ENCODE measurements at regions not wholly inside any gene's neighbourhood (a gene's known extent, or its start where the extent isn't known, plus 50 kb on each side); places are given as distances from the start of the nearest gene placed in this dataset.

DNA sequence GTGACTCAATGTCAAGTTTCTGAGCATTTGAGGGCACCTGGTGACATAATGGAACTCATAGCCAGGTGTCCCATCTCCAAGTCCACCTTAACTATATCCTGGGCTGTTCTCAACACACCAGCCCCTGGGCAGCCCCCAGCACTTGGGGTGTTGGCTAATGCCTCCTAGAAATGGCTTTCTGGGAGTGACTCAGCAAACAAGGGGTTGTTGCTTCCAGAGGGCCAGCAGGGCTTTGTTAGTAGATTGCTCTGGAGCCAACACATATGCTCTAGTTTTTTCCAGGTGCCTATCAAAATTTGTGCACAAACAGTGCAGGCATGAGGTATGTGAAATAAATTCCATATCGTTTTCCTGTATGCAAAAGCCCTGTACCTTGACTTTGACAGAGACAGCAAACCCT lies 448.4 kb downstream of the SLC4A3 start:
- no peak overlapping the region for H3K27ac ChIP-seq (ENCODE audit: extremely low read depth, low read depth, low read length)
- no peaks in the 10 kb centered on the region for H3K9me3 ChIP-seq (ENCODE audit: control insufficient read depth, insufficient read depth, low read depth, low read length)
- CTCF ChIA-PET: interaction anchor here (0.6 kb wide), 2 partner anchors 20 to 247 kb away, joined by 3 to 4 read pairs; no protein-coding TSS in a partner anchor
- TF ChIP-seq ZNF324 (tag by site-specific recombination; IDR thresholded peaks at IDR 0.05) (no peak), ZNF560 (tag by site-specific recombination; IDR thresholded peaks at IDR 0.05; ENCODE audit: borderline replicate concordance) (no peak), ZNF140 (tag by site-specific recombination; IDR thresholded peaks at IDR 0.05) (no peak), ZBTB48 (tag by site-specific recombination; IDR thresholded peaks at IDR 0.05) (no peak), ZNF544 (tag by site-specific recombination; IDR thresholded peaks at IDR 0.05) (no peak), ZBTB21 (tag by site-specific recombination; IDR thresholded peaks at IDR 0.05) (no peak), ZFP37 (tag by site-specific recombination; IDR thresholded peaks at IDR 0.05) (no peak), ZNF169 (tag by site-specific recombination; IDR thresholded peaks at IDR 0.05) (no peak)
- TF ChIP-seq, protein P1, sequence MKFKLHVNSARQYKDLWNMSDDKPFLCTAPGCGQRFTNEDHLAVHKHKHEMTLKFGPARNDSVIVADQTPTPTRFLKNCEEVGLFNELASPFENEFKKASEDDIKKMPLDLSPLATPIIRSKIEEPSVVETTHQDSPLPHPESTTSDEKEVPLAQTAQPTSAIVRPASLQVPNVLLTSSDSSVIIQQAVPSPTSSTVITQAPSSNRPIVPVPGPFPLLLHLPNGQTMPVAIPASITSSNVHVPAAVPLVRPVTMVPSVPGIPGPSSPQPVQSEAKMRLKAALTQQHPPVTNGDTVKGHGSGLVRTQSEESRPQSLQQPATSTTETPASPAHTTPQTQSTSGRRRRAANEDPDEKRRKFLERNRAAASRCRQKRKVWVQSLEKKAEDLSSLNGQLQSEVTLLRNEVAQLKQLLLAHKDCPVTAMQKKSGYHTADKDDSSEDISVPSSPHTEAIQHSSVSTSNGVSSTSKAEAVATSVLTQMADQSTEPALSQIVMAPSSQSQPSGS (tag by site-specific recombination; IDR thresholded peaks at IDR 0.05; ENCODE audit: low read depth): no peak
- POLR2A ChIA-PET: no interaction called here
- H3K4me3 ChIP-seq (ENCODE audit: low read depth, low read length): no peak overlapping the region
- H3K36me3 ChIP-seq (ENCODE audit: control insufficient read depth in 2 of 2, insufficient read depth in 1 of 2, low read length in 2 of 2): no peaks in the 10 kb centered on the region
- H3K4me1 ChIP-seq (ENCODE audit: control insufficient read depth, insufficient read depth, low read length): peaks cover 5% of the 10 kb centered on the region

DNA sequence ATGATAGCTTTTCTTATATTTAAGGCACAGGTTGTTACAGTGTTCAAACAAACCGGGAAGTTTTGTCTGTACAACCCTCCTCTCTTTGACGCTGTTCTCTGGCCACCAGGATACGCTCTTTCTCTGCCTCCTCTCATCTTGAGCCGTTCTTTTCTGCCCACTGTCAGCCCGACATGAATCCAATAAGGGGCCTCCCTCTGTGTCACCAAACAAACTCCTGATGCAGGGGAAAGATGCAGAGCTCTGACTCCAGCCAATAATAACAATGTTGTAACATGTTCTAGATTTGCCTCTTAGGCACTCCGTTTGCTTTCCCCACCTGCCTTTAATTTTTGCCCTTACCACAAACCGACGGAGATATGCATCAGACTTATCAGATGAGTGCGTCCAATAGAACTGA lies 449.3 kb downstream of the SLC4A3 start:
- no peak overlapping the region for H3K4me3 ChIP-seq (ENCODE audit: low read depth, low read length)
- no peak overlapping the region for H3K27ac ChIP-seq (ENCODE audit: extremely low read depth, low read depth, low read length)
- peaks cover 6% of the 10 kb centered on the region for H3K4me1 ChIP-seq (ENCODE audit: control insufficient read depth, insufficient read depth, low read length)
- ChIA-PET CTCF (interaction anchor here (0.5 to 0.6 kb wide), 2 partner anchors 153 to 1572 kb away, joined by 3 read pairs; no protein-coding TSS in a partner anchor), POLR2A (no interaction called here)
- H3K9me3 ChIP-seq (ENCODE audit: control insufficient read depth, insufficient read depth, low read depth, low read length): no peaks in the 10 kb centered on the region
- no peaks in the 10 kb centered on the region for H3K36me3 ChIP-seq (ENCODE audit: control insufficient read depth in 2 of 2, insufficient read depth in 1 of 2, low read length in 2 of 2)
- TF ChIP-seq SALL2 (tag by site-specific recombination; IDR thresholded peaks at IDR 0.05; ENCODE audit: borderline replicate concordance) (no peak), ZBTB1 (tag by site-specific recombination; IDR thresholded peaks at IDR 0.05) (no peak), ZIC2 (tag by site-specific recombination; IDR thresholded peaks at IDR 0.05) (peak; percentile 57), ZNF600 (tag by site-specific recombination; IDR thresholded peaks at IDR 0.05) (no peak), IKZF3 (tag by site-specific recombination; IDR thresholded peaks at IDR 0.05) (no peak), BCL11A (tag by site-specific recombination; IDR thresholded peaks at IDR 0.05; ENCODE audit: low read depth) (no peak), ZNF776 (tag by site-specific recombination; IDR thresholded peaks at IDR 0.05; ENCODE audit: borderline replicate concordance) (no peak), ZNF391 (tag by site-specific recombination; IDR thresholded peaks at IDR 0.05; ENCODE audit: borderline replicate concordance, low read depth) (no peak), ZNF121 (tag by site-specific recombination; IDR thresholded peaks at IDR 0.05) (no peak)
- TF ChIP-seq, protein P2, sequence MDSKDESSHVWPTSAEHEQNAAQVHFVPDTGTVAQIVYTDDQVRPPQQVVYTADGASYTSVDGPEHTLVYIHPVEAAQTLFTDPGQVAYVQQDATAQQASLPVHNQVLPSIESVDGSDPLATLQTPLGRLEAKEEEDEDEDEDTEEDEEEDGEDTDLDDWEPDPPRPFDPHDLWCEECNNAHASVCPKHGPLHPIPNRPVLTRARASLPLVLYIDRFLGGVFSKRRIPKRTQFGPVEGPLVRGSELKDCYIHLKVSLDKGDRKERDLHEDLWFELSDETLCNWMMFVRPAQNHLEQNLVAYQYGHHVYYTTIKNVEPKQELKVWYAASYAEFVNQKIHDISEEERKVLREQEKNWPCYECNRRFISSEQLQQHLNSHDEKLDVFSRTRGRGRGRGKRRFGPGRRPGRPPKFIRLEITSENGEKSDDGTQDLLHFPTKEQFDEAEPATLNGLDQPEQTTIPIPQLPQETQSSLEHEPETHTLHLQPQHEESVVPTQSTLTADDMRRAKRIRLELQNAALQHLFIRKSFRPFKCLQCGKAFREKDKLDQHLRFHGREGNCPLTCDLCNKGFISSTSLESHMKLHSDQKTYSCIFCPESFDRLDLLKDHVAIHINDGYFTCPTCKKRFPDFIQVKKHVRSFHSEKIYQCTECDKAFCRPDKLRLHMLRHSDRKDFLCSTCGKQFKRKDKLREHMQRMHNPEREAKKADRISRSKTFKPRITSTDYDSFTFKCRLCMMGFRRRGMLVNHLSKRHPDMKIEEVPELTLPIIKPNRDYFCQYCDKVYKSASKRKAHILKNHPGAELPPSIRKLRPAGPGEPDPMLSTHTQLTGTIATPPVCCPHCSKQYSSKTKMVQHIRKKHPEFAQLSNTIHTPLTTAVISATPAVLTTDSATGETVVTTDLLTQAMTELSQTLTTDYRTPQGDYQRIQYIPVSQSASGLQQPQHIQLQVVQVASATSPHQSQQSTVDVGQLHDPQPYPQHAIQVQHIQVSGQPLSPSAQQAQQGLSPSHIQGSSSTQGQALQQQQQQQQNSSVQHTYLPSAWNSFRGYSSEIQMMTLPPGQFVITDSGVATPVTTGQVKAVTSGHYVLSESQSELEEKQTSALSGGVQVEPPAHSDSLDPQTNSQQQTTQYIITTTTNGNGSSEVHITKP (tag by site-specific recombination; IDR thresholded peaks at IDR 0.05): no peak
- TF ChIP-seq, protein P3, sequence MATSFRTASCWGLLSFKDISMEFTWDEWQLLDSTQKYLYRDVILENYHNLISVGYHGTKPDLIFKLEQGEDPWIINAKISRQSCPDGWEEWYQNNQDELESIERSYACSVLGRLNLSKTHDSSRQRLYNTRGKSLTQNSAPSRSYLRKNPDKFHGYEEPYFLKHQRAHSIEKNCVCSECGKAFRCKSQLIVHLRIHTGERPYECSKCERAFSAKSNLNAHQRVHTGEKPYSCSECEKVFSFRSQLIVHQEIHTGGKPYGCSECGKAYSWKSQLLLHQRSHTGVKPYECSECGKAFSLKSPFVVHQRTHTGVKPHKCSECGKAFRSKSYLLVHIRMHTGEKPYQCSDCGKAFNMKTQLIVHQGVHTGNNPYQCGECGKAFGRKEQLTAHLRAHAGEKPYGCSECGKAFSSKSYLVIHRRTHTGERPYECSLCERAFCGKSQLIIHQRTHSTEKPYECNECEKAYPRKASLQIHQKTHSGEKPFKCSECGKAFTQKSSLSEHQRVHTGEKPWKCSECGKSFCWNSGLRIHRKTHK (tag by site-specific recombination; IDR thresholded peaks at IDR 0.05): no peak
- TF ChIP-seq, protein P4, sequence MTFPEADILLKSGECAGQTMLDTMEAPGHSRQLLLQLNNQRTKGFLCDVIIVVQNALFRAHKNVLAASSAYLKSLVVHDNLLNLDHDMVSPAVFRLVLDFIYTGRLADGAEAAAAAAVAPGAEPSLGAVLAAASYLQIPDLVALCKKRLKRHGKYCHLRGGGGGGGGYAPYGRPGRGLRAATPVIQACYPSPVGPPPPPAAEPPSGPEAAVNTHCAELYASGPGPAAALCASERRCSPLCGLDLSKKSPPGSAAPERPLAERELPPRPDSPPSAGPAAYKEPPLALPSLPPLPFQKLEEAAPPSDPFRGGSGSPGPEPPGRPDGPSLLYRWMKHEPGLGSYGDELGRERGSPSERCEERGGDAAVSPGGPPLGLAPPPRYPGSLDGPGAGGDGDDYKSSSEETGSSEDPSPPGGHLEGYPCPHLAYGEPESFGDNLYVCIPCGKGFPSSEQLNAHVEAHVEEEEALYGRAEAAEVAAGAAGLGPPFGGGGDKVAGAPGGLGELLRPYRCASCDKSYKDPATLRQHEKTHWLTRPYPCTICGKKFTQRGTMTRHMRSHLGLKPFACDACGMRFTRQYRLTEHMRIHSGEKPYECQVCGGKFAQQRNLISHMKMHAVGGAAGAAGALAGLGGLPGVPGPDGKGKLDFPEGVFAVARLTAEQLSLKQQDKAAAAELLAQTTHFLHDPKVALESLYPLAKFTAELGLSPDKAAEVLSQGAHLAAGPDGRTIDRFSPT (tag by site-specific recombination; IDR thresholded peaks at IDR 0.05): no peak
- TF ChIP-seq, protein P5, sequence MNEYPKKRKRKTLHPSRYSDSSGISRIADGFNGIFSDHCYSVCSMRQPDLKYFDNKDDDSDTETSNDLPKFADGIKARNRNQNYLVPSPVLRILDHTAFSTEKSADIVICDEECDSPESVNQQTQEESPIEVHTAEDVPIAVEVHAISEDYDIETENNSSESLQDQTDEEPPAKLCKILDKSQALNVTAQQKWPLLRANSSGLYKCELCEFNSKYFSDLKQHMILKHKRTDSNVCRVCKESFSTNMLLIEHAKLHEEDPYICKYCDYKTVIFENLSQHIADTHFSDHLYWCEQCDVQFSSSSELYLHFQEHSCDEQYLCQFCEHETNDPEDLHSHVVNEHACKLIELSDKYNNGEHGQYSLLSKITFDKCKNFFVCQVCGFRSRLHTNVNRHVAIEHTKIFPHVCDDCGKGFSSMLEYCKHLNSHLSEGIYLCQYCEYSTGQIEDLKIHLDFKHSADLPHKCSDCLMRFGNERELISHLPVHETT (tag by site-specific recombination; IDR thresholded peaks at IDR 0.05): no peak
